OCI-LY7 (cell line): ENCODE measurements at regions not wholly inside any gene's neighbourhood (a gene's known extent, or its start where the extent isn't known, plus 50 kb on each side); places are given as distances from the start of the nearest gene placed in this dataset.

ENCODE experiments used
- BruUV-seq: library from RNA; stranded (reverse); fragments of 400-500 nt; replicated peaks from 2 replicates; lab custom pipeline; 2021; lab: Mats Ljungman, UMichigan
- CTCF ChIA-PET: fragments of 300-600 bp; sonication (Branson Sonifier 250); formaldehyde crosslinking; loops from one replicate; lab custom pipeline; 2022; ENCODE audit warnings: antibody characterized with exemption; ENCODE audit not compliant: unreplicated experiment; lab: Charles Lee
- POLR2A ChIA-PET: fragments of 300-600 bp; sonication (Branson Sonifier 250); formaldehyde crosslinking; loops from one replicate; lab custom pipeline; 2022; ENCODE audit warnings: antibody characterized with exemption; lab: Charles Lee
- DNase-seq: peaks from one replicate; pipeline ENCODE4 v3.0.0-alpha.2; 2015; ENCODE audit warnings: low spot score
- H2AFZ ChIP-seq: fragments of 200-600 bp; sonication (generic), shearing (Covaris generic); 2 replicates; pipeline ENCODE4 v1.6.1; 2014; ENCODE audit warnings: mild to moderate bottlenecking, antibody characterized with exemption, low read length, moderate library complexity
- H3K27ac ChIP-seq: fragments of 200-600 bp; sonication (generic); 2 replicates; pipeline ENCODE4 v1.5.1; 2014; ENCODE audit warnings: mixed run types, low read depth, mild to moderate bottlenecking, moderate library complexity, low read length, inconsistent platforms; ENCODE audit not compliant: poor library complexity, severe bottlenecking
- H3K36me3 ChIP-seq: fragments of 200-600 bp; sonication (generic); 2 replicates; pipeline ENCODE4 v1.6.1; 2014; ENCODE audit warnings: mild to moderate bottlenecking, antibody characterized with exemption, low read length, moderate library complexity, mixed read lengths; ENCODE audit not compliant: insufficient read depth
- H3K4me1 ChIP-seq: fragments of 200-600 bp; sonication (generic); 2 replicates; pipeline ENCODE4 v1.5.1; 2014; ENCODE audit warnings: mild to moderate bottlenecking, low read length; ENCODE audit not compliant: insufficient read depth, poor library complexity, severe bottlenecking
- H3K4me2 ChIP-seq: fragments of 200-600 bp; sonication (generic); 2 replicates; pipeline ENCODE4 v1.6.1; 2014; ENCODE audit warnings: mild to moderate bottlenecking, low read length
- H3K4me3 ChIP-seq: fragments of 200-600 bp; sonication (generic); 2 replicates; pipeline ENCODE4 v1.5.1; 2014; ENCODE audit warnings: mild to moderate bottlenecking, low read depth, low read length; ENCODE audit not compliant: poor library complexity, severe bottlenecking
- H3K79me2 ChIP-seq: fragments of 200-600 bp; sonication (generic); 2 replicates; pipeline ENCODE4 v1.6.1; 2016; ENCODE audit warnings: low read depth, mild to moderate bottlenecking, low read length, moderate library complexity, mixed read lengths; ENCODE audit not compliant: insufficient read depth
- H3K9me2 ChIP-seq: fragments of 200-600 bp; sonication (generic); 2 replicates; pipeline ENCODE4 v1.6.1; 2016; ENCODE audit warnings: mild to moderate bottlenecking, low read length, mixed read lengths; ENCODE audit not compliant: insufficient read depth
- H3K9me3 ChIP-seq: fragments of 200-600 bp; sonication (generic); 2 replicates; pipeline ENCODE4 v1.6.1; 2014; ENCODE audit warnings: mild to moderate bottlenecking, mixed run types, low read length, mixed read lengths
- H4K20me1 ChIP-seq: fragments of 200-600 bp; sonication (generic); 2 replicates; pipeline ENCODE4 v1.6.1; 2014; ENCODE audit warnings: mild to moderate bottlenecking, antibody characterized with exemption, low read length, moderate library complexity, mixed read lengths; ENCODE audit not compliant: insufficient read depth
- EZH2phosphoT487 ChIP-seq: fragments of 200-600 bp; sonication (generic); IDR thresholded peaks from 2 replicates; pipeline ENCODE4 v1.6.1; 2018; ENCODE audit warnings: low read depth, borderline replicate concordance, mild to moderate bottlenecking, mixed run types, antibody characterized with exemption, low read length, moderate library complexity, mixed read lengths
- intact Hi-C: fragments of 100-400 bp; cut with micrococcal nuclease; formaldehyde crosslinking; loops from one replicate; pipeline ENCODE4 v1.10.0; 2022; ENCODE audit not compliant: unreplicated experiment
- TF ChIP-seq, protein P1 (sequence below): fragments of 200-600 bp; sonication (generic); conservative IDR thresholded peaks from 2 replicates; pipeline ENCODE4 v1.5.1; 2014; ENCODE audit warnings: mild to moderate bottlenecking, antibody characterized with exemption, low read length, moderate library complexity, mixed read lengths

DNA sequence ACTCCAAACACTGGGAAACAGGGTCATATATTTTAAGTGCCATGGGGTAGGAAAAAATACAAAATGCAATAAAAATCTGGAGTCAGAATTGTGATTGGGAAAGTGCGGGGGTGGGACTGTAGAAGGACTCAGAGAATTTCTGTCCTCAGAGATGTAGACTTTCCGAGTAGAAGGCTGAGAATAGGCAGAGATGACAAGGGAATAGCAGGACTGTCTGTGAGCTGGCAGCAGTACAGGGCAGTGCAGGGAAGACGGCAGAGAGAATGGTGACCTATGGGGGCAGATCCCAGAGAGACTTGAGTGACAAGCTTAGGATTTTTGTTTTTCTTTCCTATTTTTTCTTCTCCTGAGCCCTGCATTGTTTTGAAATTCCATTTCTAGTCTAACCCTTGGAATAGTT, 127.6 kb downstream of the SLC16A9 start:
- Histone ChIP-seq H4K20me1 (no peaks in the 10 kb centered on the region), H3K79me2 (no peaks in the 10 kb centered on the region), H3K4me1 (no peaks in the 10 kb centered on the region), H3K9me3 (no peaks in the 10 kb centered on the region), H3K27ac (no peak overlapping the region), H3K36me3 (no peaks in the 10 kb centered on the region), H3K4me3 (no peak overlapping the region), H3K4me2 (no peak overlapping the region), H2AFZ (no peak overlapping the region), H3K9me2 (no peaks in the 10 kb centered on the region)
- CTCF ChIA-PET: no interaction called here
- no peak for TF ChIP-seq EZH2phosphoT487
- TF ChIP-seq, protein P1, sequence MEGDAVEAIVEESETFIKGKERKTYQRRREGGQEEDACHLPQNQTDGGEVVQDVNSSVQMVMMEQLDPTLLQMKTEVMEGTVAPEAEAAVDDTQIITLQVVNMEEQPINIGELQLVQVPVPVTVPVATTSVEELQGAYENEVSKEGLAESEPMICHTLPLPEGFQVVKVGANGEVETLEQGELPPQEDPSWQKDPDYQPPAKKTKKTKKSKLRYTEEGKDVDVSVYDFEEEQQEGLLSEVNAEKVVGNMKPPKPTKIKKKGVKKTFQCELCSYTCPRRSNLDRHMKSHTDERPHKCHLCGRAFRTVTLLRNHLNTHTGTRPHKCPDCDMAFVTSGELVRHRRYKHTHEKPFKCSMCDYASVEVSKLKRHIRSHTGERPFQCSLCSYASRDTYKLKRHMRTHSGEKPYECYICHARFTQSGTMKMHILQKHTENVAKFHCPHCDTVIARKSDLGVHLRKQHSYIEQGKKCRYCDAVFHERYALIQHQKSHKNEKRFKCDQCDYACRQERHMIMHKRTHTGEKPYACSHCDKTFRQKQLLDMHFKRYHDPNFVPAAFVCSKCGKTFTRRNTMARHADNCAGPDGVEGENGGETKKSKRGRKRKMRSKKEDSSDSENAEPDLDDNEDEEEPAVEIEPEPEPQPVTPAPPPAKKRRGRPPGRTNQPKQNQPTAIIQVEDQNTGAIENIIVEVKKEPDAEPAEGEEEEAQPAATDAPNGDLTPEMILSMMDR: no peak
- no peak for DNase-seq
- intact Hi-C loops: no loop called here
- BruUV-seq: no TSS peak
- POLR2A ChIA-PET: no interaction called here

DNA sequence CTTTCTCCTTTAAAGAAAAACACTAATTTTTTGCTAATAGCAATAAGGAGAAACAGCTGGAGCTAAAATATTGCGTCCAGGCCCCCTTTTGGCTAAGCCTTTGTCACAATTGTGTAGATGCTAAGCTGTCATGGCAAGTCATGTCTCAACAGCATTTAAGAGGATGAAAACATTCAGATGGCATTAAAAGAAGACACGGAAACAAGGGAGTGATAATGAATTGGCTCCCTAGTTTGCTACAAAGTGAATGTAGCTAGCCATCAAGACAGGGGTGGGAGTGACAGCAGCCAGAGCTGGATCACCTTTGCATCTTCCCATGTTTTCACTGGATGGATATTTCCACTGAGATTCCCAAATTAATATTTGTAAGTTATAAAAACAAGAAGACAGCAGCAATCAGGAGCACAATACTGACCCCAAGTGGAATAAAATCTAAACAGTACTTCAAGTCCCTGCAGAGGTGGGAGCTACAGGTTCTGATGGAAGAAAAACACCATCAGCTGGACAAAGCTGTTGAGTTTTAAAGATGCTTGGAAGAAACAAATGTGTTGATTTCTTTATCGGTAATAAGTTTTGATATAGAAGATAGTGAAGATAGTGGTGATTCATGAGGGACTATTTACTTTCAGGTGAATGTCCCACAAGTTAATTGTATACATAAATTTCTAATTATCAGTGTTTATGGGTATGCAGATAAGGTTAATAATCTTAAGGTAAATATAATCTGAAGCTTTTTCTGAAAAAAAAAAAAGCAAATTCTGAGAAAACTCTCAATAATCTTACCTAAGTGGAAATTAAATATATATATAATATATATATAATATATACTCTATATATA, 129.4 kb downstream of the SLC16A9 start:
- Histone ChIP-seq H3K36me3 (no peaks in the 10 kb centered on the region), H3K9me3 (no peaks in the 10 kb centered on the region), H3K79me2 (no peaks in the 10 kb centered on the region), H3K4me2 (no peak overlapping the region), H4K20me1 (no peaks in the 10 kb centered on the region), H3K4me1 (no peaks in the 10 kb centered on the region), H3K9me2 (no peaks in the 10 kb centered on the region), H3K27ac (no peak overlapping the region), H3K4me3 (no peak overlapping the region), H2AFZ (no peak overlapping the region)
- ChIA-PET CTCF (no interaction called here), POLR2A (interaction anchor here (0.6 to 1.2 kb wide), 2 partner anchors 16 to 123 kb away, joined by 3 to 5 read pairs; no protein-coding TSS in a partner anchor)
- DNase-seq: no peak
- intact Hi-C loops: no loop called here
- TF ChIP-seq, protein P1: peak; percentile 64
- TF ChIP-seq EZH2phosphoT487: no peak
- no TSS peak for BruUV-seq

DNA sequence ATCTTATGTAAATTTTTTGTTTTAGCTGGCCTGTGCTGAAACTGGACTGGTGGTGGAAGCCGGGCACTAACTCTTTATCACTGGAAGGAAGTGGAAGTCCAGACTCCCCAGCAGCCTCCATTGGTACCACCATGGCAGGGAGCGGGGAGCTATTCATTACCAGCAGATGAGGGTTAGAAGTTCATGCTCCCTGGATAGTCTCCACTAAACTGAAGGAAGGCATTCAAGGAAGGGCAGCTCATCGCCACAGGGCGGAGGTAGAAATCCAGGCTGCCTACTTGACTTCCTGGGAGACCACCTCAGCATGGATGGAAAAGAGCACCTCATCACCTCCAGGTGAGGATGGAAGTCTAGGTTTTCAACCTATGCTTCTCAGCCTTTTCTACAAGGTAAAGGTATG, 130.9 kb downstream of the SLC16A9 start:
- no peak overlapping the region for H3K27ac ChIP-seq
- intact Hi-C loops: no loop called here
- POLR2A ChIA-PET: no interaction called here
- H3K9me3 ChIP-seq: no peaks in the 10 kb centered on the region
- no peaks in the 10 kb centered on the region for H3K9me2 ChIP-seq
- CTCF ChIA-PET: no interaction called here
- no TSS peak for BruUV-seq
- TF ChIP-seq, protein P1: no peak
- no peak for TF ChIP-seq EZH2phosphoT487
- no peak overlapping the region for H3K4me3 ChIP-seq
- H3K79me2 ChIP-seq: no peaks in the 10 kb centered on the region
- no peaks in the 10 kb centered on the region for H4K20me1 ChIP-seq
- DNase-seq: no peak
- H3K4me1 ChIP-seq: no peaks in the 10 kb centered on the region
- no peak overlapping the region for H3K4me2 ChIP-seq
- H2AFZ ChIP-seq: no peak overlapping the region
- no peaks in the 10 kb centered on the region for H3K36me3 ChIP-seq
